Fibroblast of lung (primary cell): ENCODE measurements at regions not wholly inside any gene's neighbourhood (a gene's known extent, or its start where the extent isn't known, plus 50 kb on each side); places are given as distances from the start of the nearest gene placed in this dataset.

Experiments used
- DNase-seq, 2 donors: peaks; one replicate each; pipeline versions ENCODE4 v3.0.0 to v3.0.0-alpha.2; 2010; ENCODE audit warnings: low read depth in 2 of 2
- H2AFZ ChIP-seq: 2 replicates; pipeline ENCODE4 v1.5.1; 2012; ENCODE audit warnings: low read length, control low read depth, inconsistent platforms
- H3K27ac ChIP-seq: 2 replicates; pipeline ENCODE4 v1.5.1; 2011; ENCODE audit warnings: low read length, control low read depth; ENCODE audit not compliant: insufficient read depth
- H3K27me3 ChIP-seq: 2 replicates; pipeline ENCODE4 v1.5.1; 2011; ENCODE audit warnings: mild to moderate bottlenecking, low read length; ENCODE audit not compliant: control insufficient read depth, insufficient read depth
- H3K36me3 ChIP-seq: 2 replicates; pipeline ENCODE4 v1.5.1; 2011; ENCODE audit warnings: low read length; ENCODE audit not compliant: control insufficient read depth, insufficient read depth
- H3K4me1 ChIP-seq: 2 replicates; pipeline ENCODE4 v1.5.1; 2011; ENCODE audit warnings: low read length; ENCODE audit not compliant: control insufficient read depth, insufficient read depth; ENCODE audit errors: extremely low read depth
- H3K4me2 ChIP-seq: 2 replicates; pipeline ENCODE4 v1.5.1; 2011; ENCODE audit warnings: low read length, control low read depth; ENCODE audit not compliant: insufficient read depth; ENCODE audit errors: extremely low read depth
- H3K4me3 ChIP-seq, 4 experiments: fragments of 200-600 bp in 1 of 4; sonication (generic) in 1 of 4; replicated peaks in 1 of 4; 2 replicates each; pipeline ENCODE4 v1.5.1; 2011 to 2016; ENCODE audit warnings: low read length in 4 of 4, low read depth in 3 of 4, mild to moderate bottlenecking in 3 of 4, control low read depth in 2 of 4, inconsistent platforms in 1 of 4, mixed read lengths in 1 of 4; ENCODE audit not compliant: insufficient read depth in 1 of 4; ENCODE audit errors: control extremely low read depth in 1 of 4
- H3K79me2 ChIP-seq: 2 replicates; pipeline ENCODE4 v1.5.1; 2012; ENCODE audit warnings: mild to moderate bottlenecking, low read length, inconsistent platforms; ENCODE audit not compliant: control insufficient read depth, insufficient read depth
- H3K9ac ChIP-seq: 2 replicates; pipeline ENCODE4 v1.5.1; 2011; ENCODE audit warnings: mild to moderate bottlenecking, low read length, control low read depth; ENCODE audit not compliant: insufficient read depth
- H3K9me3 ChIP-seq: 2 replicates; pipeline ENCODE4 v1.5.1; 2012; ENCODE audit warnings: low read depth, low read length; ENCODE audit not compliant: control insufficient read depth, insufficient read depth
- H4K20me1 ChIP-seq: 2 replicates; pipeline ENCODE4 v1.5.1; 2011; ENCODE audit warnings: low read length; ENCODE audit not compliant: control insufficient read depth, insufficient read depth; ENCODE audit errors: extremely low read depth
- EZH2 ChIP-seq: IDR thresholded peaks from 2 replicates; pipeline ENCODE4 v1.5.1; 2012; ENCODE audit warnings: low read length, control low read depth, mild to moderate bottlenecking; ENCODE audit errors: missing control alignments
- TF ChIP-seq, protein P1 (sequence below), 2 donors: IDR thresholded peaks in 1 of 2; conservative IDR thresholded peaks in 1 of 2; 1 replicate in 1 of 2; 2 replicates in 1 of 2; pipeline ENCODE4 v1.5.1; 2011 to 2012; ENCODE audit warnings: low read length in 2 of 2, control low read depth in 1 of 2, inconsistent platforms in 1 of 2, low read depth in 1 of 2, mild to moderate bottlenecking in 1 of 2

DNA sequence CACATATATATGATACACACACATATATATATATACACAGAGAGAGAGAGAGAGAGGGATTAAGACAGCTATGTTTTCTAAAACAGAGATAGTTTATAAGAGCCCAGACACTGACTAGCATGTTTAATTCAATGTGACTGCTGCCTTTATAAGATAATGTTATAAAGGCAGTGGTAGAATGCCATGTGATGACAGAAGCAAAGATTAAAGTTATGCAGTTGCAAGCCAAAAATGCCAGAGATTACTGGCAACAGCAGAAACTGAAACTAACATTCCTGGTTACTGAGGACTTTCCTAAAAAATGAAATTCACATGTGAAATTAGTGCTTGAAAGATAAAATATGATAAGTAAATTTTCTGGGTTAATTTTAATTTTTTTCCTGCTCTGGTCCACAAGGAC, 1888.9 kb downstream of the LRRC4C start:
- Histone ChIP-seq H3K4me3 (no peak overlapping the region), H3K9me3 (no peaks in the 10 kb centered on the region), H3K4me2 (no peak overlapping the region), H3K27me3 (no peaks in the 10 kb centered on the region), H3K9ac (no peak overlapping the region), H3K79me2 (no peaks in the 10 kb centered on the region), H2AFZ (no peak overlapping the region), H4K20me1 (no peaks in the 10 kb centered on the region), H3K36me3 (no peaks in the 10 kb centered on the region), H3K27ac (no peak overlapping the region), H3K4me1 (no peaks in the 10 kb centered on the region)
- DNase-seq = peak in 1 of 2 donors; percentile 8
- TF ChIP-seq, protein P1, sequence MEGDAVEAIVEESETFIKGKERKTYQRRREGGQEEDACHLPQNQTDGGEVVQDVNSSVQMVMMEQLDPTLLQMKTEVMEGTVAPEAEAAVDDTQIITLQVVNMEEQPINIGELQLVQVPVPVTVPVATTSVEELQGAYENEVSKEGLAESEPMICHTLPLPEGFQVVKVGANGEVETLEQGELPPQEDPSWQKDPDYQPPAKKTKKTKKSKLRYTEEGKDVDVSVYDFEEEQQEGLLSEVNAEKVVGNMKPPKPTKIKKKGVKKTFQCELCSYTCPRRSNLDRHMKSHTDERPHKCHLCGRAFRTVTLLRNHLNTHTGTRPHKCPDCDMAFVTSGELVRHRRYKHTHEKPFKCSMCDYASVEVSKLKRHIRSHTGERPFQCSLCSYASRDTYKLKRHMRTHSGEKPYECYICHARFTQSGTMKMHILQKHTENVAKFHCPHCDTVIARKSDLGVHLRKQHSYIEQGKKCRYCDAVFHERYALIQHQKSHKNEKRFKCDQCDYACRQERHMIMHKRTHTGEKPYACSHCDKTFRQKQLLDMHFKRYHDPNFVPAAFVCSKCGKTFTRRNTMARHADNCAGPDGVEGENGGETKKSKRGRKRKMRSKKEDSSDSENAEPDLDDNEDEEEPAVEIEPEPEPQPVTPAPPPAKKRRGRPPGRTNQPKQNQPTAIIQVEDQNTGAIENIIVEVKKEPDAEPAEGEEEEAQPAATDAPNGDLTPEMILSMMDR (conservative IDR thresholded peaks at IDR 0.05 in 1 of 2, IDR thresholded peaks at IDR 0.05 in 1 of 2; ENCODE audit: low read depth in 1 of 2, low read length in 2 of 2) = no peak
- no peak for TF ChIP-seq EZH2

DNA sequence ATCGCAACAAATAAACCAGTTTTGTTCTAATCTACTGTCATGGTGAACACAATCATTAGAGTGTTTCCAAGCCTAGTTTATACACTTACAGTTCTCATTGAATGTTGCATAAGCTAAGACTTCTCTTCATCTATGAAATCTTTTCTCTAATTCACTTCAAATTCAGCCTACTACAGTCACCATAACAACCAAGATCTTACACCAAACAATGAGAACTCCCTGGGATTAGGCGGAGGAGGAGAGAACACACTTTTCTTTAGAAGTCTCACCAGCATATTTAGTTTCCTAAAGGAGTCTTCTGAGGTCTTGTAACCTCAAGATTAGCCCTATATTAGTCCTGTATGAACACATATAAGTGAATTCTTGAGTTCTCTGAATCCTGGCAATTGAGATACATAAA, 1889.7 kb downstream of the LRRC4C start:
- H2AFZ ChIP-seq = no peak overlapping the region
- DNase-seq = no peak
- H3K4me2 ChIP-seq = no peak overlapping the region
- H3K4me1 ChIP-seq = no peaks in the 10 kb centered on the region
- H3K79me2 ChIP-seq = no peaks in the 10 kb centered on the region
- TF ChIP-seq, protein P1 (conservative IDR thresholded peaks at IDR 0.05 in 1 of 2, IDR thresholded peaks at IDR 0.05 in 1 of 2; ENCODE audit: low read depth in 1 of 2, low read length in 2 of 2) = no peak
- TF ChIP-seq EZH2 = no peak
- no peak overlapping the region for H3K27ac ChIP-seq
- H3K36me3 ChIP-seq = no peaks in the 10 kb centered on the region
- no peaks in the 10 kb centered on the region for H3K27me3 ChIP-seq
- H3K9me3 ChIP-seq = no peaks in the 10 kb centered on the region
- H4K20me1 ChIP-seq = no peaks in the 10 kb centered on the region
- H3K9ac ChIP-seq = no peak overlapping the region
- H3K4me3 ChIP-seq = no peak overlapping the region

DNA sequence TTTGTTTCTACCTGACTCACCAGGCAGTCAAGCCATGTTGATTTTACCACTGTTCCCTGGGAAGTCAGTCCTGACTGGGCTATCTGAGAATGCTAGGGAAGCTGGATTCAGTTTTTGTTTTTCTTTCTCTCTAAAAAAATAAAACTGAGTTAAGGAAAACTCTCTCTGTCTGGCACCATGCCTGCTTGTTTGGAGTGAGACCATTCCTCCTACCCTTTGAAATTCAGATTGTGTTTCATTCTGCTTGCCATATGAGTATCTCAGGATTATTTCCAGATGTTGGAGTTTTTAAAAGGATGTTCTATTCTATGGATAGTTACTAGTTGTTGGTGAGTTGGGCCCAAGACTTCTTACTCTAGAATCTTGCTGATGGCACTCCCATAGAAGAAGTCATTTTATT, 1917.0 kb downstream of the LRRC4C start:
- no peaks in the 10 kb centered on the region for H3K4me1 ChIP-seq
- no peaks in the 10 kb centered on the region for H4K20me1 ChIP-seq
- H3K9me3 ChIP-seq = no peaks in the 10 kb centered on the region
- no peak overlapping the region for H2AFZ ChIP-seq
- no peaks in the 10 kb centered on the region for H3K36me3 ChIP-seq
- H3K27ac ChIP-seq = no peak overlapping the region
- no peaks in the 10 kb centered on the region for H3K27me3 ChIP-seq
- H3K4me2 ChIP-seq = no peak overlapping the region
- no peaks in the 10 kb centered on the region for H3K79me2 ChIP-seq
- no peak for TF ChIP-seq EZH2
- TF ChIP-seq, protein P1 (conservative IDR thresholded peaks at IDR 0.05 in 1 of 2, IDR thresholded peaks at IDR 0.05 in 1 of 2; ENCODE audit: low read depth in 1 of 2, low read length in 2 of 2) = no peak
- peak in 1 of 2 donors; percentile 12 for DNase-seq
- no peak overlapping the region for H3K9ac ChIP-seq
- no peak overlapping the region for H3K4me3 ChIP-seq
